Pancreas (tissue), 10 donors: ENCODE measurements at regions not wholly inside any gene's neighbourhood (a gene's known extent, or its start where the extent isn't known, plus 50 kb on each side); places are given as distances from the start of the nearest gene placed in this dataset.

Experiments
- ATAC-seq, 4 donors: fragments of 200-7000 bp; cut with Tn5 transposase; one replicate each; pipeline versions ENCODE4 v1.8.0 to v1.9.1; 2020; ENCODE audit warnings: mild to moderate bottlenecking in 4 of 4, moderate library complexity in 4 of 4
- DNase-seq, 6 donors: peaks; one replicate each; pipeline ENCODE4 v3.0.0-alpha.2; 2020
- FAIRE-seq: peaks from 2 replicates; lab custom pipeline; 2012; peaks lifted over from hg19 to GRCh38; lab: Jason Lieb, UNC
- H3K27ac ChIP-seq, 4 donors: fragments of 200-600 bp; sonication (generic); 1 replicate in 3 of 4; 2 replicates in 1 of 4; pipeline versions ENCODE4 v1.5.0 to v1.8.0; 2020
- H3K27me3 ChIP-seq, 4 donors: fragments of 200-600 bp; one replicate each; pipeline ENCODE4 v1.8.0; 2021
- H3K36me3 ChIP-seq, 3 donors: fragments of 200-600 bp; sonication (generic) in 1 of 3; one replicate each; pipeline versions ENCODE4 v1.5.0 to v1.8.0; 2020 to 2021
- H3K4me1 ChIP-seq, 3 donors: fragments of 200-600 bp; one replicate each; pipeline ENCODE4 v1.8.0; 2021
- H3K4me3 ChIP-seq, 4 donors: fragments of 200-600 bp; sonication (generic) in 2 of 4; one replicate each; pipeline versions ENCODE4 v1.5.0 to v1.8.0; 2020 to 2021
- H3K9me3 ChIP-seq, 4 donors: fragments of 200-600 bp; one replicate each; pipeline ENCODE4 v1.8.0; 2021
- CTCF ChIP-seq, 4 donors: fragments of 200-600 bp; sonication (generic) in 3 of 4; IDR thresholded peaks; one replicate each; pipeline versions ENCODE4 v1.5.0 to v1.8.0; 2021; ENCODE audit warnings: antibody characterized with exemption in 4 of 4
- WGBS, 2 donors: extraction: QIAGEN DNeasy Blood & Tissue Kit; methylation state at CpG; one replicate each; pipeline ENCODE4 v1.1.7; 2013; 5-methylcytosine and 5-hydroxymethylcytosine counted together
- intact Hi-C, 3 donors: fragments of 100-400 bp; cut with DNase I; formaldehyde crosslinking; loops; one replicate each; pipeline versions ENCODE4 v1.11.1 to v1.14.2; 2022
- donor health status: healthy with polysubstance abuse.
- donor health status: DM: no; HTN: no; CAD: no; lungs with moderate emphysema.
- donor health status: DM: no; HTN: no; CAD: no.
- donor health status: control.
- donor health status: control.
- donor health status: Bipolar disorder and iron deficiency.
- donor health status: DM: yes; HTN: yes; CAD: no.
- donor health status: DM: no; HTN: no; CAD: no.
- donor health status: DM: no; HTN: no; CAD: no.
- donor health status: DM: yes; HTN: yes; CAD: no.

DNA sequence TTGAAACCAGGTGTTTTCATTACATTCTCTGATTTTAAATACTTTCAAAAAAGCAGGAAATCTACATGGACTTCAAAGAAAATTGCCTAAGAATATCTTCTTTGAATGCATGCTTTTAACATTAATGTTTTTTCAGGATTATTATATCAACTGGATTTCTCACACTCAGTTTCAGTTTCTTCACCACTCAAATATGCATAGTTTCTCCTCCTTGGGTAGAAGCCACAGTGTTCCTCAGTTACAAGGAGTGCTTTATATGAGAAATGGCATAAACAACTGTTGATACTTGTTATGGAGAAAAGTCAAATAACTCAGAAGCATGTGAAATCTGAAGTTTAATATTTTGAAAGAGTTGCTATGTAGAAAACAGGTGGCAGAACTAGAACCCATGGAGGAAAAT lies 196.9 kb downstream of the DMRTA1 start:
- Histone ChIP-seq H3K4me3 (no peak overlapping the region), H3K9me3 (no peaks in the 10 kb centered on the region), H3K4me1 (no peaks in the 10 kb centered on the region), H3K36me3 (no peaks in the 10 kb centered on the region), H3K27me3 (no peaks in the 10 kb centered on the region), H3K27ac (no peak overlapping the region)
- DNase-seq (no peak), ATAC-seq (no peak), FAIRE-seq (no peak)
- no peak for TF ChIP-seq CTCF (IDR thresholded peaks at IDR 0.05)
- intact Hi-C loops: no loop called here

DNA sequence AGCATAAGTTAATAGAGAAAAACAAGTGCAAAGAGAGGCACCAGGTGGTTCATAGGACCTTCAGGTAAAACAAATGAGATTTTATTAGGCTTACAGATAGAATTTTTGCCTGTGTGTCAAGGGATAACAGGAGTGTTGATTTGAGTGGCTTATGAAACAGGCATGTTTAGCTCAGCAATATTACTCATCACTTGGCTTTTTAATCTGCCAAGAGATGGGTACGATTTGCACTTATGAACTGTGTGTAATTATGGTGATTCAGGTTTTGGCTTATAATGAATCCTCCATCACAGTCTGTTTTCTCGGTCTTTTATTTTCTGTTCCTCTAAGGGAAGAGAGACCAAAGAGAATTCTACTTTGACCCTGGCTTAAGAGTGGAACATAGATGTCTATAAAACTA lies 199.3 kb downstream of the DMRTA1 start:
- Histone ChIP-seq H3K27me3 (no peaks in the 10 kb centered on the region), H3K9me3 (no peaks in the 10 kb centered on the region), H3K36me3 (no peaks in the 10 kb centered on the region), H3K4me3 (no peak overlapping the region), H3K27ac (no peak overlapping the region), H3K4me1 (no peaks in the 10 kb centered on the region)
- no peak for FAIRE-seq
- intact Hi-C loops: no loop called here
- 54 to 72% methylated on average over 2 of the region's 2 CpGs for WGBS, 2 donors
- DNase-seq: no peak
- ATAC-seq: peak in 1 of 4 donors; percentile 20
- no peak for TF ChIP-seq CTCF (IDR thresholded peaks at IDR 0.05)

DNA sequence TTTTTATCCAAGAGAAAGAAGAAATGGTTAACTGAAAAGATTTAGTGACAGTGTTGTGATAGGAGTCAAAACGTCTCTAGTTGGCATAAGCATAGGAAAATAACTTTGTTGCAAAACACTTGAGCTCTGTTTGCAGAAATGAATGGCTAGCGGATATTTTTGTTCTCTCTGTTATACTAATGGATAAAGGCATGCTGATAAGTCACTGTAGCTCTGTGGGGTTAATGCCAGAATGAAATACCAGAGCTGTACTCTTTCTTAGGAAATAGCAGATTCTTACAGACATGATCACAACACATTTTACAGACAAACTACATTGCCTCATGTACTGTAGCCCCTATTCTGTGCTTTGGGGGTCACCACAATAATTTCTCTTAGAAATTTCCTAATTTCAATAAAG lies 202.8 kb downstream of the DMRTA1 start:
- TF ChIP-seq CTCF (IDR thresholded peaks at IDR 0.05): no peak
- Histone ChIP-seq H3K27me3 (no peaks in the 10 kb centered on the region), H3K36me3 (no peaks in the 10 kb centered on the region), H3K9me3 (no peaks in the 10 kb centered on the region), H3K27ac (no peak overlapping the region), H3K4me3 (no peak overlapping the region), H3K4me1 (no peaks in the 10 kb centered on the region)
- FAIRE-seq (no peak), ATAC-seq (no peak), DNase-seq (no peak)
- 17 to 22% methylated on average over 2 of the region's 2 CpGs for WGBS, 2 donors
- intact Hi-C loops: no loop called here

GRCh38 chr9:22650145-22650544 lies 203.5 kb downstream of the DMRTA1 start:
- Histone ChIP-seq H3K36me3 (no peaks in the 10 kb centered on the region), H3K4me1 (no peaks in the 10 kb centered on the region), H3K27ac (no peak overlapping the region), H3K4me3 (no peak overlapping the region), H3K9me3 (no peaks in the 10 kb centered on the region), H3K27me3 (no peaks in the 10 kb centered on the region)
- WGBS, 2 donors: 47 to 66% methylated on average over 3 of the region's 3 CpGs
- intact Hi-C loops: no loop called here
- ATAC-seq (no peak), DNase-seq (no peak), FAIRE-seq (no peak)
- TF ChIP-seq CTCF (IDR thresholded peaks at IDR 0.05): no peak

DNA sequence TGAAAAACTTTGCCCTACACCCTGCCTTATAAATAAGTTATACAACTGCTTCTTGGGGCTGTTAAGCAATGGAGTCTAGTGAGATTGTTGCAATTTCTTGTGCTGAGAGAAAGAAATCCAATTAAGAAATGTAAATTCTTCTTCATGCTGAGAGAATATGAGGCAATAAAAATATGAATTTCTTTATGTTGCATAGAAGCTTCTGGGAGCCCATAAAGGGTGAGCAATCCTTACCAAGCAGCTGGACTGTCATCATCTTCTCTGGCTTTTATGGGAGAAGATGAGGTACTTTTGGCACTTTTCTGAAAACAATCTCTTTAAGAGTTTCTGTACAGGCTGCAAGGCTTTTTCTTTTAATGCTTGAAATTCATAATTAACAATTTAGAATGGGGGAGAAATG lies 204.3 kb downstream of the DMRTA1 start:
- TF ChIP-seq CTCF (IDR thresholded peaks at IDR 0.05): no peak
- H3K36me3 ChIP-seq: no peaks in the 10 kb centered on the region
- intact Hi-C loops: no loop called here
- DNase-seq (no peak), ATAC-seq (no peak), FAIRE-seq (no peak)
- no peak overlapping the region for H3K27ac ChIP-seq
- H3K9me3 ChIP-seq: no peaks in the 10 kb centered on the region
- no peak overlapping the region for H3K4me3 ChIP-seq
- H3K27me3 ChIP-seq: no peaks in the 10 kb centered on the region
- H3K4me1 ChIP-seq: no peaks in the 10 kb centered on the region
